NCI-H2029 (cell line): ENCODE measurements at regions not wholly inside any gene's neighbourhood (a gene's known extent, or its start where the extent isn't known, plus 50 kb on each side); places are given as distances from the start of the nearest gene placed in this dataset.

Source experiments
- DNase-seq: peaks from one replicate; lab custom pipeline; 2025; lab: John Stamatoyannopoulos, UW

GRCh38 chr4:187782286-187782824 is 213.2 kb upstream of the ZFP42 start:
- no peak for DNase-seq

GRCh38 chr4:187786190-187786589 is 209.4 kb upstream of the ZFP42 start:
- DNase-seq = no peak

GRCh38 chr4:187789078-187789477 is 206.5 kb upstream of the ZFP42 start:
- no peak for DNase-seq

- DNase-seq = no peak
Observed at GRCh38 chr4:187795737-187796136, 199.8 kb upstream of the ZFP42 start.

- no peak for DNase-seq
Observed at GRCh38 chr4:187798385-187798784, 197.2 kb upstream of the ZFP42 start.

- DNase-seq = no peak
Observed at GRCh38 chr4:187799735-187800134, 195.8 kb upstream of the ZFP42 start.

GRCh38 chr4:187811591-187811990 is 184.0 kb upstream of the ZFP42 start:
- DNase-seq = no peak

GRCh38 chr4:187814737-187815465 is 180.7 kb upstream of the ZFP42 start:
- DNase-seq = no peak

- no peak for DNase-seq
Observed at GRCh38 chr4:187826725-187827124, 168.8 kb upstream of the ZFP42 start.

GRCh38 chr4:187827631-187828030 is 167.9 kb upstream of the ZFP42 start:
- no peak for DNase-seq

- DNase-seq = no peak
Observed at GRCh38 chr4:187839765-187840164, 155.8 kb upstream of the ZFP42 start.

GRCh38 chr4:187840814-187841213 is 154.8 kb upstream of the ZFP42 start:
- no peak for DNase-seq

- no peak for DNase-seq
Observed at GRCh38 chr4:187849556-187850225, 145.9 kb upstream of the ZFP42 start.

- no peak for DNase-seq
Observed at GRCh38 chr4:187865914-187866313, 129.7 kb upstream of the ZFP42 start.

- no peak for DNase-seq
Observed at GRCh38 chr4:187883049-187883448, 112.5 kb upstream of the ZFP42 start.

- no peak for DNase-seq
Observed at GRCh38 chr4:187883836-187884475, 111.6 kb upstream of the ZFP42 start.

- DNase-seq = no peak
Observed at GRCh38 chr4:187887906-187888305, 107.7 kb upstream of the ZFP42 start.

- no peak for DNase-seq
Observed at GRCh38 chr4:187889651-187890050, 105.9 kb upstream of the ZFP42 start.

GRCh38 chr4:187893418-187893817 is 102.2 kb upstream of the ZFP42 start:
- no peak for DNase-seq

- DNase-seq = no peak
Observed at GRCh38 chr4:187903106-187903505, 92.5 kb upstream of the ZFP42 start.

GRCh38 chr4:187903700-187904099 is 91.9 kb upstream of the ZFP42 start:
- DNase-seq = no peak

- DNase-seq = no peak
Observed at GRCh38 chr4:187908079-187908561, 87.5 kb upstream of the ZFP42 start.

GRCh38 chr4:187908731-187909130 is 86.8 kb upstream of the ZFP42 start:
- no peak for DNase-seq
